ENCODE measurements at regions not wholly inside any gene's neighbourhood (a gene's known extent, or its start where the extent isn't known, plus 50 kb on each side); places are given as distances from the start of the nearest gene placed in this dataset.

DNA sequence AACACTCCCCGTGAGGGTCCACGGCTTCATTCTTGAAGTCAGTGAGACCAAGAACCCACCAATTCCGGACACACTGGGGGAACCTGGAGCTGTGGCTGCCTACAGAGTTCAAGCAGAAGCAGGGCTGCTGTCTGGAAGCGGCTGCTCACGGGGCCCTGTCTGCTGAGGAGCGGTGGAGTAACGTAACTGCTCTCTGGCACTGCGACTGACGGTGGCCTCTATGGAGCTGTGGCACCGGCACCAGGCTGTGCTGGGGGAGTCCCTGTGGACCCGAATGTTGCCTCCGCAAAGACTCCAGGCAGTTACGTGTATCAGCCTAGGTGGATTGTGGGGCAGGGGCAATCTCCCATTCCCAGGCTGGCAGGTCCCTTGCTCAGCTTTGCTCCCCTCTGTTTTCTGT, 703.3 kb upstream of the FRG1 start:
- WGBS, 2 donors = 90 to 96% methylated on average over 11 to 13 of the region's 13 CpGs
- TF ChIP-seq POLR2A (IDR thresholded peaks at IDR 0.05) (no peak), CTCF (IDR thresholded peaks at IDR 0.05) (no peak)
- no peak for DNase-seq (ENCODE audit: low spot score in 2 of 2)
- no peak overlapping the region for H3K4me3 ChIP-seq (ENCODE audit: low read depth, poor library complexity, severe bottlenecking)
- intact Hi-C loops (cut with DNase I; ENCODE audit: low total_unique reads) = no loop called here

- 86 to 90% methylated on average over 2 of the region's 2 CpGs for WGBS, 2 donors
- intact Hi-C loops (cut with DNase I; ENCODE audit: low total_unique reads) = no loop called here
- no peak for DNase-seq (ENCODE audit: low spot score in 2 of 2)
- H3K4me3 ChIP-seq (ENCODE audit: low read depth, poor library complexity, severe bottlenecking) = no peak overlapping the region
- TF ChIP-seq POLR2A (IDR thresholded peaks at IDR 0.05) = no peak
- TF ChIP-seq CTCF (IDR thresholded peaks at IDR 0.05) = no peak
Measured at GRCh38 chr4:189255636-189256035, 685.0 kb upstream of the FRG1 start.

GRCh38 chr4:189261475-189261874, 679.2 kb upstream of the FRG1 start:
- no peak for DNase-seq (ENCODE audit: low spot score in 2 of 2)
- whole genome bisulfite sequencing, 2 donors = 88 to 92% methylated on average over 1 of the region's 1 CpG
- no peak overlapping the region for H3K4me3 ChIP-seq (ENCODE audit: low read depth, poor library complexity, severe bottlenecking)
- intact Hi-C loops (cut with DNase I; ENCODE audit: low total_unique reads) = no loop called here
- TF ChIP-seq POLR2A (IDR thresholded peaks at IDR 0.05) (no peak), CTCF (IDR thresholded peaks at IDR 0.05) (no peak)

- H3K4me3 ChIP-seq (ENCODE audit: low read depth, poor library complexity, severe bottlenecking) = no peak overlapping the region
- no peak for TF ChIP-seq POLR2A (IDR thresholded peaks at IDR 0.05)
- TF ChIP-seq CTCF (IDR thresholded peaks at IDR 0.05) = no peak
- whole genome bisulfite sequencing, 2 donors = 88 to 90% methylated on average over 7 of the region's 7 CpGs
- intact Hi-C loops (cut with DNase I; ENCODE audit: low total_unique reads) = no loop called here
- DNase-seq (ENCODE audit: low spot score in 2 of 2) = no peak
Measured at GRCh38 chr4:189265515-189265914, 675.2 kb upstream of the FRG1 start.

DNA sequence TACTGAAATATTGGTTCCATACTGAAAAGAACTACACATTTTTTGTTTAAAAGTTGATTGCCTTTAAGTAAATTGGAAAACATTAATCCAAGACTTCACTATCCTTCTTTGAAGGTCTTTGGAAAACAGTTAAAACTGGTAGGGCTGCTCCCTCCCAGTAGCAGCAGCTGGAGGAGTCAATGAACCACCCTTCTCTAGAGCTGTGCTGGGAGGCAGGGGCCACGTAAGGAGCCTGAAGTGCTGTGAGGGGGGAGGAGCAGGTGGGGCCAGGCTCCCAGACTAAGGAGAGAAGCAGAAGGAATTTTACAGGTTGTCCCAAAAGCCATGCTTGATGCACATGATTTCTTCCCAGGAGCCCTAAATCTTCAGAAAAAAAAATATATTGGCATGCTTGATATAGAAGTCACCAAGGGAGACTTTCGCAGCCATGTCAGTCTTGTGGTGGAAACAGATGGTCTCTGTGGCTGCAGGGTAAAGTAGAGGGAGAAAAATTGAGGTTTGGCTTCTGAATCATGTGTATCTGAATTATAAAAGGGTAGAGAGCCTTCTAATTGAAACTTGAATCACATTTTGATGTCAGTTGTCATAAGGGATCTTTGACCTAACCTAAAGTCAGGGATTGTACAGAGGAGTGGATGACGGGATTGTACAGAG, 673.2 kb upstream of the FRG1 start:
- TF ChIP-seq CTCF (IDR thresholded peaks at IDR 0.05) (no peak), POLR2A (IDR thresholded peaks at IDR 0.05) (no peak)
- WGBS, 2 donors = 71 to 79% methylated on average over 3 of the region's 3 CpGs
- no peak for DNase-seq (ENCODE audit: low spot score in 2 of 2)
- no peak overlapping the region for H3K4me3 ChIP-seq (ENCODE audit: low read depth, poor library complexity, severe bottlenecking)
- intact Hi-C loops (cut with DNase I; ENCODE audit: low total_unique reads) = no loop called here

- no peak overlapping the region for H3K4me3 ChIP-seq (ENCODE audit: low read depth, poor library complexity, severe bottlenecking)
- no peak for DNase-seq (ENCODE audit: low spot score in 2 of 2)
- TF ChIP-seq CTCF (IDR thresholded peaks at IDR 0.05) = no peak
- no peak for TF ChIP-seq POLR2A (IDR thresholded peaks at IDR 0.05)
- 26% methylated on average over 3 of the region's 3 CpGs; no CpG with 5 or more reads in 1 of the 2 donors for WGBS, 2 donors
- intact Hi-C loops (cut with DNase I; ENCODE audit: low total_unique reads) = no loop called here
Measured at GRCh38 chr4:189278597-189279165, 662.0 kb upstream of the FRG1 start.

All from lower leg skin (tissue), 4 donors.